Loucy (cell line): ENCODE measurements at regions not wholly inside any gene's neighbourhood (a gene's known extent, or its start where the extent isn't known, plus 50 kb on each side); places are given as distances from the start of the nearest gene placed in this dataset.

Experiments
- CTCF ChIP-seq: fragments of 200-600 bp; sonication (generic); conservative IDR thresholded peaks from 2 replicates; pipeline ENCODE4 v1.5.1; 2014; ENCODE audit warnings: mild to moderate bottlenecking, antibody characterized with exemption, low read length
- EZH2phosphoT487 ChIP-seq: fragments of 200-600 bp; IDR thresholded peaks from 2 replicates; pipeline ENCODE4 v1.6.1; 2018; ENCODE audit warnings: antibody characterized with exemption, mild to moderate bottlenecking, moderate library complexity, borderline replicate concordance

GRCh38 chr2:150554046-150554445 lies 66.6 kb upstream of the RND3 start:
- TF ChIP-seq CTCF = no peak
- TF ChIP-seq EZH2phosphoT487 = no peak
